GM23248 (cell line): ENCODE measurements at regions not wholly inside any gene's neighbourhood (a gene's known extent, or its start where the extent isn't known, plus 50 kb on each side); places are given as distances from the start of the nearest gene placed in this dataset.

Experiments used
- EZH2 ChIP-seq: fragments of 200-600 bp; sonication (generic); IDR thresholded peaks from 2 replicates; pipeline ENCODE4 v1.6.1; 2018; ENCODE audit warnings: antibody characterized with exemption, mild to moderate bottlenecking; ENCODE audit not compliant: insufficient read depth, poor library complexity, severe bottlenecking
- EZH2phosphoT487 ChIP-seq: fragments of 200-600 bp; sonication (generic); IDR thresholded peaks from 2 replicates; pipeline ENCODE4 v1.6.1; 2018; ENCODE audit warnings: antibody characterized with exemption, moderate library complexity, mild to moderate bottlenecking, low read depth; ENCODE audit not compliant: insufficient read depth

GRCh38 chr18:75854808-75855207 is 427.3 kb upstream of the SMIM21 start:
- no peak for TF ChIP-seq EZH2
- no peak for TF ChIP-seq EZH2phosphoT487
